CD14-positive monocyte (primary cell): ENCODE measurements at regions not wholly inside any gene's neighbourhood (a gene's known extent, or its start where the extent isn't known, plus 50 kb on each side); places are given as distances from the start of the nearest gene placed in this dataset.
"Not testable (repeated sequence)": the region's sequence is repeated elsewhere in the genome, so short reads cannot be mapped to it uniquely, and the experiment has no call there.

Source experiments
- DNase-seq, 3 donors: peaks; one replicate each; pipeline ENCODE4 v3.0.0-alpha.2; 2011 to 2022
- H2AFZ ChIP-seq: 2 replicates; pipeline ENCODE4 v1.6.0; 2012; ENCODE audit warnings: mild to moderate bottlenecking, low read depth, low read length, inconsistent platforms; ENCODE audit not compliant: insufficient read depth, poor library complexity, severe bottlenecking
- H3K27ac ChIP-seq, 2 donors: 1 replicate in 1 of 2; 2 replicates in 1 of 2; pipeline ENCODE4 v1.5.1; 2012 to 2013; ENCODE audit warnings: low read length in 2 of 2, control low read depth in 1 of 2, inconsistent platforms in 1 of 2, low read depth in 1 of 2, mild to moderate bottlenecking in 1 of 2
- H3K27me3 ChIP-seq, 2 donors: one replicate each; pipeline versions ENCODE4 v1.6.0 to v1.6.1; 2011 to 2013; ENCODE audit warnings: low read length in 2 of 2; ENCODE audit not compliant: control insufficient read depth in 2 of 2, insufficient read depth in 2 of 2
- H3K36me3 ChIP-seq, 2 donors: replicated peaks in 1 of 2; 1 replicate in 1 of 2; 2 replicates in 1 of 2; pipeline versions ENCODE4 v1.5.1 to v1.6.1; 2012 to 2013; ENCODE audit warnings: low read length in 2 of 2, control low read depth in 1 of 2, inconsistent platforms in 1 of 2, mild to moderate bottlenecking in 1 of 2; ENCODE audit not compliant: insufficient read depth in 2 of 2, control insufficient read depth in 1 of 2
- H3K4me1 ChIP-seq, 2 donors: 1 replicate in 1 of 2; 2 replicates in 1 of 2; pipeline versions ENCODE4 v1.5.1 to v1.6.1; 2012 to 2013; ENCODE audit warnings: low read length in 2 of 2, control low read depth in 1 of 2, inconsistent platforms in 1 of 2, mild to moderate bottlenecking in 1 of 2, moderate library complexity in 1 of 2; ENCODE audit not compliant: insufficient read depth in 2 of 2, control insufficient read depth in 1 of 2
- H3K4me2 ChIP-seq: replicated peaks from 2 replicates; pipeline ENCODE3; 2012; ENCODE audit warnings: low read length, moderate library complexity, mild to moderate bottlenecking; ENCODE audit not compliant: poor library complexity, severe bottlenecking; ENCODE audit errors: extremely low read depth
- H3K4me3 ChIP-seq, 3 experiments: fragments of 200-600 bp in 1 of 3; sonication (generic) in 1 of 3; replicated peaks in 1 of 3; 1 replicate in 2 of 3; 2 replicates in 1 of 3; pipeline ENCODE4 v1.5.1; 2011 to 2013; ENCODE audit warnings: low read length in 3 of 3, mild to moderate bottlenecking in 3 of 3, control low read depth in 2 of 3, low read depth in 2 of 3, inconsistent platforms in 1 of 3, moderate library complexity in 1 of 3
- H3K79me2 ChIP-seq: 2 replicates; pipeline ENCODE4 v1.6.0; 2012; ENCODE audit warnings: mild to moderate bottlenecking, control low read depth, inconsistent platforms, low read length, moderate library complexity; ENCODE audit not compliant: insufficient read depth
- H3K9ac ChIP-seq: 2 replicates; pipeline ENCODE4 v1.6.0; 2017; ENCODE audit warnings: low read length, mild to moderate bottlenecking; ENCODE audit not compliant: insufficient read depth, poor library complexity, severe bottlenecking
- H3K9me3 ChIP-seq, 2 donors: replicated peaks in 1 of 2; 1 replicate in 1 of 2; 2 replicates in 1 of 2; pipeline versions ENCODE4 v1.5.1 to v1.6.1; 2012 to 2013; ENCODE audit warnings: low read length in 2 of 2, control low read depth in 1 of 2; ENCODE audit not compliant: control insufficient read depth in 1 of 2, insufficient read depth in 1 of 2
- H4K20me1 ChIP-seq: 2 replicates; pipeline ENCODE4 v1.6.0; 2012; ENCODE audit warnings: mild to moderate bottlenecking, low read length, control low read depth, moderate library complexity; ENCODE audit not compliant: insufficient read depth
- H3K27ac Mint-ChIP-seq, 7 donors: one replicate each; pipeline ENCODE4 v1.8.0; 2020; ENCODE audit warnings: mild to moderate bottlenecking in 7 of 7, mixed read lengths in 7 of 7, moderate library complexity in 6 of 7, inconsistent platforms in 2 of 7
- H3K27me3 Mint-ChIP-seq, 3 donors: one replicate each; pipeline ENCODE4 v1.8.0; 2021 to 2022; ENCODE audit warnings: low read depth in 3 of 3, mild to moderate bottlenecking in 3 of 3, mixed read lengths in 3 of 3, moderate library complexity in 3 of 3, inconsistent platforms in 1 of 3
- H3K36me3 Mint-ChIP-seq, 2 donors: one replicate each; pipeline ENCODE4 v1.8.0; 2020; ENCODE audit warnings: mixed read lengths in 2 of 2, inconsistent platforms in 1 of 2, mild to moderate bottlenecking in 1 of 2
- H3K4me1 Mint-ChIP-seq: one replicate; pipeline ENCODE4 v1.8.0; 2020; ENCODE audit warnings: mild to moderate bottlenecking, mixed read lengths
- H3K4me3 Mint-ChIP-seq, 2 donors: one replicate each; pipeline ENCODE4 v1.8.0; 2020; ENCODE audit warnings: mild to moderate bottlenecking in 2 of 2, mixed read lengths in 2 of 2, moderate library complexity in 1 of 2
- H3K9me3 Mint-ChIP-seq, 7 donors: one replicate each; pipeline ENCODE4 v1.8.0; 2020 to 2022; ENCODE audit warnings: mixed read lengths in 7 of 7, mild to moderate bottlenecking in 6 of 7, moderate library complexity in 6 of 7, inconsistent platforms in 2 of 7
- WGBS: methylation state at CpG from one replicate; pipeline ENCODE4 v1.1.5; 2013; ENCODE audit warnings: missing lambda C conversion rate; ENCODE audit not compliant: insufficient coverage; 5-methylcytosine and 5-hydroxymethylcytosine counted together
- intact Hi-C, 2 donors: fragments of 100-400 bp; cut with micrococcal nuclease; formaldehyde crosslinking; loops; one replicate each; pipeline versions ENCODE4 v1.15.0 to v1.15.1; 2023
- TF ChIP-seq, protein P1 (sequence below): fragments of 200-600 bp; IDR thresholded peaks from one replicate; pipeline ENCODE4 v1.8.0; 2022; ENCODE audit warnings: antibody characterized with exemption, mild to moderate bottlenecking

DNA sequence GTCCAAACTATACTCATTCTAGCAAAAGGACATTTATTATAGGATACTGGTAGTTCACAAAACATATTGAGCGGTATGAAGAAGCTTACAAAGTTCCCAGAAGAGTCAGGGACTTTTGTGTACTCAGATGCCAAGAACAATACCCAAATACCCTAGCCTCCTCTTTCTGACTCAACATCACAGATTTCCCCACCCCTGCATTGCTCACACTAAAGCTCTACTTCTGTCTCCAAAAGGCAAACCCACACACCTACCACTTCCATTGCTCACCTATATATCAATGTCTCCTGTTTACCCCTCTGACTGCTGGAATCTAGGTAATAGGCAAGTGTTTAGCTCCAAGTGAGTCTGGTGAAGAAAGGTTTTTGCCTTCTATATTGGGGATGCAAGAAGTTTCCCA lies 100.7 kb upstream of the HCCS start:
- Mint-ChIP-seq H3K9me3 (peaks cover 0 to 12% (median 7%) of the 10 kb centered on the region in 7 donors), H3K27me3 (peaks cover 0 to 6% (median 0%) of the 10 kb centered on the region in 3 donors), H3K4me1 (no peaks in the 10 kb centered on the region), H3K4me3 (no peak overlapping the region), H3K36me3 (no peaks in the 10 kb centered on the region), H3K27ac (peak overlapping the region in 1 of 7 donors; percentile 75)
- Histone ChIP-seq H4K20me1 (no peaks in the 10 kb centered on the region), H3K9me3 (no peaks in the 10 kb centered on the region), H3K4me1 (no peaks in the 10 kb centered on the region), H3K27ac (no peak overlapping the region), H2AFZ (no peak overlapping the region), H3K27me3 (no peaks in the 10 kb centered on the region), H3K9ac (no peak overlapping the region), H3K36me3 (no peaks in the 10 kb centered on the region), H3K4me2 (no peak overlapping the region), H3K79me2 (no peaks in the 10 kb centered on the region), H3K4me3 (no peak overlapping the region)
- intact Hi-C loops = no loop called here
- 100% methylated on average over 1 of the region's 1 CpG for WGBS
- DNase-seq = no peak
- TF ChIP-seq, protein P1, sequence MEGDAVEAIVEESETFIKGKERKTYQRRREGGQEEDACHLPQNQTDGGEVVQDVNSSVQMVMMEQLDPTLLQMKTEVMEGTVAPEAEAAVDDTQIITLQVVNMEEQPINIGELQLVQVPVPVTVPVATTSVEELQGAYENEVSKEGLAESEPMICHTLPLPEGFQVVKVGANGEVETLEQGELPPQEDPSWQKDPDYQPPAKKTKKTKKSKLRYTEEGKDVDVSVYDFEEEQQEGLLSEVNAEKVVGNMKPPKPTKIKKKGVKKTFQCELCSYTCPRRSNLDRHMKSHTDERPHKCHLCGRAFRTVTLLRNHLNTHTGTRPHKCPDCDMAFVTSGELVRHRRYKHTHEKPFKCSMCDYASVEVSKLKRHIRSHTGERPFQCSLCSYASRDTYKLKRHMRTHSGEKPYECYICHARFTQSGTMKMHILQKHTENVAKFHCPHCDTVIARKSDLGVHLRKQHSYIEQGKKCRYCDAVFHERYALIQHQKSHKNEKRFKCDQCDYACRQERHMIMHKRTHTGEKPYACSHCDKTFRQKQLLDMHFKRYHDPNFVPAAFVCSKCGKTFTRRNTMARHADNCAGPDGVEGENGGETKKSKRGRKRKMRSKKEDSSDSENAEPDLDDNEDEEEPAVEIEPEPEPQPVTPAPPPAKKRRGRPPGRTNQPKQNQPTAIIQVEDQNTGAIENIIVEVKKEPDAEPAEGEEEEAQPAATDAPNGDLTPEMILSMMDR = no peak

- H3K36me3 Mint-ChIP-seq = no peaks in the 10 kb centered on the region
- H3K4me3 Mint-ChIP-seq = no peak overlapping the region
- Histone ChIP-seq H2AFZ (no peak overlapping the region), H3K36me3 (no peaks in the 10 kb centered on the region), H3K27me3 (no peaks in the 10 kb centered on the region), H3K4me3 (no peak overlapping the region), H4K20me1 (no peaks in the 10 kb centered on the region), H3K9ac (no peak overlapping the region), H3K27ac (no peak overlapping the region), H3K4me2 (no peak overlapping the region), H3K4me1 (no peaks in the 10 kb centered on the region), H3K9me3 (no peaks in the 10 kb centered on the region), H3K79me2 (no peaks in the 10 kb centered on the region)
- peaks cover 0 to 5% (median 2%) of the 10 kb centered on the region in 3 donors for H3K27me3 Mint-ChIP-seq
- peaks cover 1 to 6% (median 2%) of the 10 kb centered on the region in 7 donors for H3K9me3 Mint-ChIP-seq
- no peaks in the 10 kb centered on the region for H3K4me1 Mint-ChIP-seq
- no peak for DNase-seq
- no peak overlapping the region for H3K27ac Mint-ChIP-seq
- intact Hi-C loops = no loop called here
- TF ChIP-seq, protein P1 = no peak
- WGBS = no CpG with 5 or more reads among the region's 1 CpG
These were observed 94.4 kb upstream of the HCCS start for GRCh38 chrX:11016728-11017127.

GRCh38 chrX:11022588-11022987 lies 88.5 kb upstream of the HCCS start:
- H3K4me3 Mint-ChIP-seq, H3K36me3 Mint-ChIP-seq, H3K4me1 ChIP-seq, DNase-seq, intact Hi-C loops, H3K4me3 ChIP-seq, H3K27me3 ChIP-seq, H3K27ac Mint-ChIP-seq, H3K79me2 ChIP-seq, H3K36me3 ChIP-seq, H3K9ac ChIP-seq, H2AFZ ChIP-seq, H3K27ac ChIP-seq, H4K20me1 ChIP-seq, H3K4me1 Mint-ChIP-seq, H3K4me2 ChIP-seq, H3K27me3 Mint-ChIP-seq: not testable (repeated sequence)
- H3K9me3 ChIP-seq = peaks cover 6 to 12% of the 10 kb centered on the region in 2 donors
- peaks cover 5 to 19% (median 16%) of the 10 kb centered on the region in 7 donors for H3K9me3 Mint-ChIP-seq
